IMR-90 (cell line): ENCODE measurements at regions not wholly inside any gene's neighbourhood (a gene's known extent, or its start where the extent isn't known, plus 50 kb on each side); places are given as distances from the start of the nearest gene placed in this dataset.

Experiments
- ATAC-seq: fragments of 200-7000 bp; cut with Tn5 transposase; 2 replicates; pipeline ENCODE4 v1.9.1; 2020; ENCODE audit warnings: low read depth, mild to moderate bottlenecking, moderate library complexity
- BruUV-seq: library from RNA; stranded (reverse); fragments of 400-500 nt; replicated peaks from 2 replicates; lab custom pipeline; 2021; lab: Mats Ljungman, UMichigan
- CTCF ChIA-PET: fragments of 300-600 bp; formaldehyde crosslinking; extraction: SDS; loops from one replicate; lab custom pipeline; 2021; ENCODE audit warnings: antibody characterized with exemption; lab: Yijun Ruan, JAX
- POLR2A ChIA-PET: fragments of 300-600 bp; sonication (Branson Sonifier 250); formaldehyde crosslinking; loops from one replicate; lab custom pipeline; 2022; ENCODE audit warnings: antibody characterized with exemption; ENCODE audit not compliant: unreplicated experiment; lab: Charles Lee
- DNase-seq: peaks from one replicate; pipeline ENCODE4 v3.0.0; 2013
- H2AFZ ChIP-seq: replicated peaks from 2 replicates; pipeline ENCODE3; 2013; ENCODE audit warnings: low read length, mild to moderate bottlenecking; ENCODE audit not compliant: poor library complexity
- H2AK5ac ChIP-seq: 2 replicates; pipeline ENCODE4 v1.6.1; 2013; ENCODE audit warnings: low read depth, low read length, inconsistent platforms
- H2AK9ac ChIP-seq: replicated peaks from 2 replicates; pipeline ENCODE3; 2013; ENCODE audit warnings: mild to moderate bottlenecking, low read depth, low read length, moderate library complexity; ENCODE audit not compliant: poor library complexity
- H2BK120ac ChIP-seq: 2 replicates; pipeline ENCODE4 v1.6.1; 2013; ENCODE audit warnings: low read depth, low read length, inconsistent platforms
- H2BK15ac ChIP-seq: 3 replicates; pipeline ENCODE4 v1.6.1; 2013; ENCODE audit warnings: low read depth, low read length, inconsistent platforms
- H2BK20ac ChIP-seq: 2 replicates; pipeline ENCODE4 v1.6.1; 2013; ENCODE audit warnings: low read depth, mild to moderate bottlenecking, inconsistent platforms, low read length, moderate library complexity
- H2BK5ac ChIP-seq: 2 replicates; pipeline ENCODE4 v1.6.1; 2013; ENCODE audit warnings: mild to moderate bottlenecking, low read depth, low read length, inconsistent platforms; ENCODE audit not compliant: poor library complexity, severe bottlenecking
- H3K14ac ChIP-seq: replicated peaks from 2 replicates; pipeline ENCODE4 v1.6.1; 2013; ENCODE audit warnings: low read depth, low read length, inconsistent platforms
- H3K18ac ChIP-seq: 2 replicates; pipeline ENCODE4 v1.6.1; 2013; ENCODE audit warnings: low read depth, low read length, control low read depth
- H3K23ac ChIP-seq: 2 replicates; pipeline ENCODE4 v1.6.1; 2013; ENCODE audit warnings: low read depth, low read length, inconsistent platforms
- H3K27ac ChIP-seq: 2 replicates; pipeline ENCODE4 v1.5.1; 2013; ENCODE audit warnings: mild to moderate bottlenecking, control low read depth, low read length; ENCODE audit not compliant: insufficient read depth
- H3K27me3 ChIP-seq: 2 replicates; pipeline ENCODE4 v1.6.1; 2013; ENCODE audit warnings: low read length; ENCODE audit not compliant: control insufficient read depth, insufficient read depth
- H3K36me3 ChIP-seq: 2 replicates; pipeline ENCODE4 v1.6.1; 2013; ENCODE audit warnings: low read length, mixed read lengths; ENCODE audit not compliant: control insufficient read depth, insufficient read depth
- H3K4ac ChIP-seq: 2 replicates; pipeline ENCODE4 v1.6.1; 2013; ENCODE audit warnings: low read depth, low read length, inconsistent platforms
- H3K4me1 ChIP-seq: 2 replicates; pipeline ENCODE4 v1.6.1; 2013; ENCODE audit warnings: low read length, mixed read lengths; ENCODE audit not compliant: control insufficient read depth, insufficient read depth
- H3K4me2 ChIP-seq: 2 replicates; pipeline ENCODE4 v1.6.1; 2013; ENCODE audit warnings: low read depth, mild to moderate bottlenecking, control low read depth, low read length, moderate library complexity
- H3K4me3 ChIP-seq: 2 replicates; pipeline ENCODE4 v1.5.1; 2013; ENCODE audit warnings: low read depth, mild to moderate bottlenecking, control low read depth, low read length, moderate library complexity; ENCODE audit not compliant: insufficient read depth
- H3K56ac ChIP-seq: 2 replicates; pipeline ENCODE4 v1.6.1; 2013; ENCODE audit warnings: low read length, inconsistent platforms; ENCODE audit not compliant: insufficient read depth; ENCODE audit errors: extremely low read depth
- H3K79me1 ChIP-seq, 2 experiments: 2 replicates each; pipeline ENCODE4 v1.6.1; 2013; ENCODE audit warnings: low read length in 2 of 2, inconsistent platforms in 1 of 2, low read depth in 1 of 2
- H3K9ac ChIP-seq: 2 replicates; pipeline ENCODE4 v1.6.1; 2013; ENCODE audit warnings: low read depth, low read length, control low read depth
- H3K9me1 ChIP-seq: 2 replicates; pipeline ENCODE4 v1.6.1; 2013; ENCODE audit warnings: low read length, inconsistent platforms; ENCODE audit not compliant: insufficient read depth
- H3K9me3 ChIP-seq: 2 replicates; pipeline ENCODE4 v1.6.1; 2013; ENCODE audit warnings: low read length; ENCODE audit not compliant: control insufficient read depth, insufficient read depth
- H4K20me1 ChIP-seq: 2 replicates; pipeline ENCODE4 v1.6.1; 2013; ENCODE audit warnings: low read length, inconsistent platforms; ENCODE audit not compliant: insufficient read depth
- H4K5ac ChIP-seq: 2 replicates; pipeline ENCODE4 v1.6.1; 2013; ENCODE audit warnings: mild to moderate bottlenecking, low read depth, low read length, control low read depth
- H4K8ac ChIP-seq, 2 experiments: 2 replicates each; pipeline ENCODE4 v1.6.1; 2013; ENCODE audit warnings: low read depth in 2 of 2, low read length in 2 of 2, control low read depth in 1 of 2, inconsistent platforms in 1 of 2
- H4K91ac ChIP-seq: 2 replicates; pipeline ENCODE4 v1.6.1; 2013; ENCODE audit warnings: low read depth, low read length, inconsistent platforms; ENCODE audit not compliant: insufficient read depth
- BHLHE40 ChIP-seq: fragments of 150-350 bp; IDR thresholded peaks from 2 replicates; pipeline ENCODE4 v1.6.1; 2016; ENCODE audit warnings: mild to moderate bottlenecking, low read depth, low read length
- CEBPB ChIP-seq: IDR thresholded peaks from 2 replicates; pipeline ENCODE4 v1.6.1; 2012; ENCODE audit warnings: low read depth, low read length, improper control_type of control experiment
- CHD1 ChIP-seq: IDR thresholded peaks from 2 replicates; pipeline ENCODE4 v1.6.1; 2012; ENCODE audit warnings: low read depth, low read length, improper control_type of control experiment
- CTCF ChIP-seq: conservative IDR thresholded peaks from 2 replicates; pipeline ENCODE4 v1.5.1; 2012; ENCODE audit warnings: mild to moderate bottlenecking, low read depth, low read length, improper control_type of control experiment
- ELK1 ChIP-seq: fragments of 150-350 bp; IDR thresholded peaks from 2 replicates; pipeline ENCODE4 v1.6.1; 2016; ENCODE audit warnings: low read depth, mild to moderate bottlenecking, low read length, moderate library complexity, borderline replicate concordance
- MAZ ChIP-seq: IDR thresholded peaks from 2 replicates; pipeline ENCODE4 v1.6.1; 2012; ENCODE audit warnings: low read depth, mild to moderate bottlenecking, low read length, improper control_type of control experiment, moderate library complexity, borderline replicate concordance
- MXI1 ChIP-seq: IDR thresholded peaks from 2 replicates; pipeline ENCODE4 v1.6.1; 2012; ENCODE audit warnings: low read depth, mild to moderate bottlenecking, low read length, moderate library complexity, borderline replicate concordance
- POLR2A ChIP-seq: IDR thresholded peaks from 2 replicates; pipeline ENCODE4 v1.6.1; 2012; ENCODE audit warnings: mild to moderate bottlenecking, low read depth, low read length
- WGBS, 2 experiments: methylation state at CpG; one replicate each; pipeline versions ENCODE4 v1.1.5 to v1.1.7; 2013; ENCODE audit warnings: missing lambda C conversion rate in 2 of 2; ENCODE audit not compliant: insufficient read length in 1 of 2; ENCODE audit errors: extremely low coverage in 2 of 2; 5-methylcytosine and 5-hydroxymethylcytosine counted together
- dilution Hi-C: fragments of 300-500 bp; cut with HindIII; formaldehyde crosslinking; loops from one replicate; pipeline ENCODE4 v1.14.3; 2018; ENCODE audit warnings: low sequenced_read_pairs; ENCODE audit not compliant: unreplicated experiment
- in situ Hi-C: fragments of 300-500 bp; cut with MboI; formaldehyde crosslinking; loops from 3 replicates; pipeline ENCODE4 v1.14.3; 2019; ENCODE audit warnings: low sequenced_read_pairs, inconsistent platforms, mixed read lengths
- intact Hi-C: fragments of 100-400 bp; cut with micrococcal nuclease; formaldehyde crosslinking; loops from 2 replicates; pipeline ENCODE4 v1.10.0; 2022

GRCh38 chr1:228987286-228987685 lies 252.0 kb downstream of the RHOU start:
- DNase-seq (no peak), ATAC-seq (no peak)
- Histone ChIP-seq H3K9me3 (no peaks in the 10 kb centered on the region), H3K14ac (no peak overlapping the region), H3K56ac (no peak overlapping the region), H3K4me1 (peaks cover 1% of the 10 kb centered on the region; the same call in 1 of the 2 replicates), H2BK5ac (no peak overlapping the region), H3K18ac (no peak overlapping the region), H4K8ac (no peak overlapping the region), H4K91ac (no peak overlapping the region), H3K4ac (no peak overlapping the region), H2BK20ac (no peak overlapping the region), H2AK9ac (no peak overlapping the region), H3K27me3 (peaks cover 3% of the 10 kb centered on the region), H4K20me1 (no peaks in the 10 kb centered on the region), H3K4me3 (no peak overlapping the region), H2AFZ (no peak overlapping the region), H3K4me2 (no peak overlapping the region), H3K23ac (no peak overlapping the region), H3K36me3 (no peaks in the 10 kb centered on the region), H2BK120ac (no peak overlapping the region), H4K5ac (no peak overlapping the region), H2BK15ac (no peak overlapping the region), H3K9ac (no peak overlapping the region), H3K9me1 (no peaks in the 10 kb centered on the region), H2AK5ac (no peak overlapping the region), H3K79me1 (no peaks in the 10 kb centered on the region), H3K27ac (no peak overlapping the region)
- in situ Hi-C loops, result no loop called here
- intact Hi-C loops, result no loop called here
- CTCF ChIA-PET, result no interaction called here
- no peak for TF ChIP-seq MXI1
- no peak for TF ChIP-seq ELK1
- no peak for TF ChIP-seq BHLHE40
- no peak for TF ChIP-seq CHD1
- no peak for TF ChIP-seq MAZ
- no peak for TF ChIP-seq CTCF
- no peak for TF ChIP-seq POLR2A
- TF ChIP-seq CEBPB, result no peak
- dilution Hi-C loops, result no loop called here
- POLR2A ChIA-PET, result no interaction called here
- no CpG with 5 or more reads among the region's 7 CpGs for WGBS, 2 experiments
- no TSS peak for BruUV-seq
